Posterior vena cava (tissue), 2 donors: ENCODE measurements at regions not wholly inside any gene's neighbourhood (a gene's known extent, or its start where the extent isn't known, plus 50 kb on each side); places are given as distances from the start of the nearest gene placed in this dataset.

Experiments used
- DNase-seq: peaks from one replicate; pipeline ENCODE4 v3.0.0-alpha.2; 2020; ENCODE audit warnings: low spot score
- intact Hi-C, 2 donors: fragments of 100-400 bp; cut with DNase I; formaldehyde crosslinking; loops; one replicate each; pipeline versions ENCODE4 v1.14.1 to v1.14.2; 2022 to 2023
- donor health status: DM: yes; HTN: yes; CAD: no.
- donor health status: DM: yes; HTN: yes; CAD: no.

DNA sequence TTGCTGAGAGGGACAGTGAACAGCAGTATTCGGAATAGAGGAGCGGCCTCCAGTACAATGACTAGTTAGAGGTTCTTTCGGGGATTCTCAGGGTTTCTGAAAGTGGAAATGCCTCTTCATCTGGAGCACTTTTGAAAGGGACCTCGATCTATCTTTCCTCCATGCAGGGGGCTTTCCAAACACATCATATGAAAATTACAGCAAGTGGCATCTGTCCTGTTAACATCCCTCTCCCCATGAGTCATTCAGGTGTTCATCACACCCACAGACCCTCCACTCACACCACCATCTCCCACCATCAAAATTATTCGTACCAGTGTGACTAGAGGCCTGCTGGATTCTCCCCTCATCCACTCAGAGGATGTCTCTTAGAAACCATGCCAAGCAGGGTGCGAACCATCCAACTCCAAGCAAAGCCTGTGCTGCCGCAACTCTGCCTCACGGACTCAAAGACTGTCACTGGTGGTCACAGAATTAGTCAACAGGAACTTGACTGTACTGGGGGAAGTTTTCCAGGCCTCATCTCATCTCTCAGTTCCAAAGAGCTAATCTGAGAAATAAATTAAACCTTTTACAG is 211.1 kb downstream of the MRPL39 start:
- intact Hi-C loops = no loop called here
- no peak for DNase-seq

GRCh38 chr21:25391777-25392176 is 215.5 kb downstream of the MRPL39 start:
- intact Hi-C loops = no loop called here
- DNase-seq = no peak

DNA sequence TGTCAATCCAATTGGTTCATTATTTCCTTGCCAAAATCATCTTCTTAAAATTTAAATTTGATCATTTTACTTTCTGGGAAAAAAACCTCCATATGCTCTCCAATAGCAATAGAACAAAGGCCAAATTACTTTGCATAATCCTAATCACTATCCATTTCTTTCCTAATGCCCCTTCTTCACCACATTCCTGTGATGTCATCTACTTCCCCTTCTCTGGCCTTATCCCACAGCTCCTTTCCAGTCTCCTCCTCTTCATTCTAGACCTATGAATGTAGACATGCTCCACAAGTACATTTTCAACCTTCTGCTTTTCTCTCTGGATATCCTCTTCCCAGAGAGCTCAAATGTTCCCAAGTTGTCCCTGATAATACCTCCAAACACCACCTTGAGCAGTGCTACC is 216.6 kb downstream of the MRPL39 start:
- intact Hi-C loops = no loop called here

GRCh38 chr21:25387665-25388064 is 219.6 kb downstream of the MRPL39 start:
- DNase-seq = no peak
- intact Hi-C loops = no loop called here

More for the DNA sequence above, 216.6 kb downstream of the MRPL39 start:
- no peak for DNase-seq

DNA sequence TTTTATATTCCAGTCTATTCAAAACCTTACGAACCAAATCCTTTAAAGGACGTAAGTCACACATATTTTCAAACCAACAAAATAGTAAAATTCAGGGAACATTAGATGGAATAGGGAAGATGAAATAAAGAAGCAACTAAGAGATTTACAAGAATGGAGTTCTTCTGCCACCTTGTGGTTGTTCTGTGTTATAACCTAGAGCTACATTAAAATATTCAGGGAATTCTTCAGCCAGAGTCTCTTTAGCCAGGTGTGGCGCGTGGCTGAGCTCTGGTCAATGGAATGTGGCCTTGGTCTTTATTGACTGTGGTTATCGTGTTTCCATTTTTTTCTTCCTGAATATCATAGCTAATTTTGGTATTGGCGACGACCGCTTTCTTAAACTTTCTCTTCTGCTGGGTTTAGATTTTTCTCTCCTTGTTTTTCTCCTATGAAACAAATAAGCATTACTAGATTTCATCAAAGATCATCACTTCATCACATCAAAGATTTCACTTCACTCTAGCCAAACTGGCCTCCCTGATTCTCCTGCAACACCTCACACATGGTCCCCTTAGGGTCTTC is 221.3 kb downstream of the MRPL39 start:
- no peak for DNase-seq
- intact Hi-C loops = no loop called here

GRCh38 chr21:25385341-25385740 is 221.9 kb downstream of the MRPL39 start:
- no peak for DNase-seq
- intact Hi-C loops = no loop called here

DNA sequence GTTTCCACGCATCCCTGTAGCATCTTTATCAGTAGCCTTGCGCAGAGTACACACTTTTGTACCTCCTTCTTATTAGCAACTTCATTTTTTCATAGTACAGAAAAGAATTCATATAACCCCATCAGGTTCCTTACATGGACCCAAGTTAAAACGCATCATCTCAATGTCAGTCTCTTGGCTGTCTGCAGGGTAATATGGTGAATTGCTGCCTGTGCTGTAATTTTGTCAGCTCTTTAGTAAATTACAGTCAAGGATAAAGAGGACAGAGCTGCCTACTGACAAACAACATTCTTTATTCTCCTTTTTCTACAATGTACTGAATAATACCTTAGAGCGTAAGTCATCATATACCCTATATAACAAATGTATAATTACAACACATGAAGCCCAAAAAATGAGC is 222.5 kb downstream of the MRPL39 start:
- no peak for DNase-seq
- intact Hi-C loops = no loop called here

- no peak for DNase-seq
- intact Hi-C loops = no loop called here
These were observed 223.7 kb downstream of the MRPL39 start for GRCh38 chr21:25383545-25383944.

DNA sequence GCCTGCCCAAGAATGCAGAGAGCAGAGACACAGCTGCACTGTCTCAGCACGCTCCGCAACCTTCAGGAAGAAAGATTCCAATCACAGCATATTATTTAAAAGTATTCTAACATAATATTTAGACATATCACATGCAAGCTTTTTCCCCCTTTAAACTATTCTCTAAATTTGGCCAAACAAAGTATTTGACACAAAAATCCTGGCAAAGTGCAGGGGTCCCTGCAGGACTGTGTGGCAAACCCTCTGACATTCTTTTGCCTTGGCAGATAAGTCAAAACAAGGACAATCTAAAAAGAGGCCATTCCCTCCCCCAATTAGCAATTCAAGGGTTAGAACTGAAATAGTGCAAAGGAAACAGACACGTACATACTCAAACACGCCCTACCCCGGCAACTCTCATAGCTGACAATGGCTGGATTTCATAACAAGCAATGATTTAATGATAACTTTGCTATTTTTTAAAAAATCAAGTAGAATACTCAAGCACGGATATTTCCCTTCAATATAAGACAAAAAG is 225.3 kb downstream of the MRPL39 start:
- intact Hi-C loops = no loop called here
- DNase-seq = no peak

GRCh38 chr21:25375675-25376074 is 231.6 kb downstream of the MRPL39 start:
- intact Hi-C loops = no loop called here
- DNase-seq = no peak

DNA sequence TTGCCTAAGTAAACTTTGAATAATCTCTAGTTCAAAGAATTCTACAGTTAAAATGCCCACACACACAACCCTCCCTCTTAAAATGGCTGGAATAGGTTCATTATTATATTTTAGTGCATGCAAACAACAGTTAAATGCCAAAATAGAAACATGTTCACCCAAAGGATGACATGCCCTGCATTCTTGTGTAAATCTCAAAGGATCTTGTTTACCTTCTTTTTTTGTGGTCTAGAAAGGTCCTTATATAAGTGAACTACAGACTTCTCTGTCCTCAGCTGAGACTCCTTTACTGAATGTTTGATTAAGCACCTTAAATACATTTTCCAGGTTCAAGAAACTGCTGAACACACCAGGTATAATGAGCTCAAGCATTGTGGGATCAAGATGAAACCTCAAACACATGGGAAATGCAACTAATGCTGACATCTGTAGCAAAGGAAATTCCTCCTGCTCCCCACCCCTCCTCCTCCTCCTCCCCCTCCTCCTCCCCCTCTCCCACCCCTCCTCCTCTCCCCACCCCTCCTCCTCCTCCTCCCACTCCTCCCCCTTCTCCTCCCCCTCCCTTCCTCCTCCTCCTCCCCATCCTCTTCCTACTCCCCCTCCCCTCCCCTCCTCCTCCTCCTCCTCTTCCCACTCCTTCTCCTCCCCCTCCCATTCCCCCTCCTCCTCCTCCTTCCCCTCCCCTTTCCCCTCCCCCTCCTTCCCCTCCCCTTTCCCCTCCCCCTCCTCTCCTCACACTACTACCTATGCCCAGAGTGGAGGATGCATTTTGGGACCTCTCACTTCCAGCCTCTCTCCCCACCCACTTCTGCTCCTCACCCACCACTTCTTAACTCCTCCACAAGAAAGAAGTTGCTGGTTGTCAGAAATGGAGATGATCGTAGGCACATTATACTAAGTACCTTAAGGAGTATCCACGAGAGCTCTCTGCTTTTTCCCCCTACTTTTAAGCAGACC is 233.9 kb downstream of the MRPL39 start:
- DNase-seq = no peak
- intact Hi-C loops = no loop called here

DNA sequence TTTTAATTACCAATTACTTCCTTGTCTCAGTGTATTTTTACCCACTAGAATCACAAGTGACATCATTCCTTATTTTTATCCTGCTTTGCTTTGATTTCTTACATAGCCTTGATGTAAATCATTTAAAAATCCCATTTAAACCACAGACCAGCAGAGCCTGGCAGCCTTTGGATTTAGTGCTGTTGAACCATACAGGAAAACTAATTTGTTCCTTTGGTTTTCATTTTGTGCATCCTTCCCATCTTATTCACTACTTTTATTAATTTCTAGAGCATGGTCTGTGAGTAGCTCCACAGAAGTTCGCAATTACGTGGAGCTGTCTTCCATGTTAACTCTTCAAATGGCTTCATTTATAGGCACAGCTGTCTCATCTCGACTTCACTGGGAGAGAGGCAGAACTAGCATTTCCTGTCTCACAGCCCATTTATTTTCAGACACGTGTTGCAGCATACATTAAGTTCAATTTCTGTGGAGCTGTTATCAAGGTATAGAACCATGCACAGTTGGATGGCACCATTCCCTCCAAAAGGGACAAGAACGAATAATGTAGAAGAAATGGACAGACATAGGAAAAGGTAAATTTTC is 235.3 kb downstream of the MRPL39 start:
- intact Hi-C loops = no loop called here
- no peak for DNase-seq

DNA sequence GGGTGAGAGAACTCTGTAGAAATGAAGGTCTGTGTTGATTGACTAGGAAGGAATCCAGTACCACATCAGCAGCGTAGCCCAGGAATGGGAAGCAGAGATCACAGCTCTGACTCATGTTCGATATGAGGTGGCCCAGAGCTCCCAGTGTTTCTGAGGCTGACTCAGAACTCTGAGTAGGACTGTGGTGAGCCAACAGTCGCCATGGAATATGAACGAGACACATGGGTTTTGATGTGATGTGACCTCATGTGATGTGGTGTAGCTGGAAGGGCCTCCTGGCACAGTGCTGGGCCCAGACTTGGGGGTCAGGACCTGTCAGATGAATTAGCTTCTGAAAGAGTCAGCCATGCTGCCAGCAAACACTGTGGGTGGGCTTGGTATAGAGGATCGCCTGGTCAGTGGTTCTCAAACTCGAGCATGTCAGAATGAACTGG is 237.0 kb downstream of the MRPL39 start:
- DNase-seq = peak; percentile 73

DNA sequence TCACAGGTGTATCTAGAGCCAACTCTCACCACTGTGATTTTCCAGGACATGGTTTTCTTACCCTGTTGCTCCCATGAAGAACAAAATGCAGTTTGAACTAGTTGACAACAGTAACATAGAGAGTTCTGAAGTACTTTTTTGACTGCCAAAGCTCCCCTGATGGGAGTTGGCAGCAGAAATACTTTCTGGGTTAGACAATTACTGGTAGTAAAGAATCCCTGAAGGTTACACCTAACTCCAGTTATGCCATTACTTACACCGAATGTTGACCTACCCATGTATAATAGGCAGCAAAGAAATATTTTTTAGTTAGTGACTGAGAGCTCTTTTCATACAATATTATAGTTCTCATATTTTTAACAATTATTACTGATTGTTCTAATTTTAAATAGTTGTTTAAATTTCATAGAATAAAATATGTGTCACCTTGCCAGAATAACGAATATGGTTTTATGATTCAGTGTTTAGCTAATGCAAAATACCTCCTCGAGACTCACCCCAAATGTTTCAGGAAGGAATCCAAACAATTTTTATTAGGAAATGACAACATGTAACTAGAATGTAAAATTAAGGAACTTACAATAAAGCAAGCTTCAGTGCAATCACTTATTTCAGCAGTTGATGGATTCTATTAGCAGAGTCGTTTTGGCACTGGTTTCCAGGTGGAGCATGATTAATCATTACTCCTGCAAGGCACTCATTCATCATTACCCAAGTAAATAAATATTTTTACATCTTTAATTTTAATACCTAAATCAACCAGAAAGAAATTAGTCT is 237.6 kb downstream of the MRPL39 start:
- intact Hi-C loops = no loop called here
- no peak for DNase-seq

More for the DNA sequence above, 237.0 kb downstream of the MRPL39 start:
- intact Hi-C loops = no loop called here

- DNase-seq = no peak
- intact Hi-C loops = no loop called here
These were observed 238.8 kb downstream of the MRPL39 start for GRCh38 chr21:25368531-25368930.

DNA sequence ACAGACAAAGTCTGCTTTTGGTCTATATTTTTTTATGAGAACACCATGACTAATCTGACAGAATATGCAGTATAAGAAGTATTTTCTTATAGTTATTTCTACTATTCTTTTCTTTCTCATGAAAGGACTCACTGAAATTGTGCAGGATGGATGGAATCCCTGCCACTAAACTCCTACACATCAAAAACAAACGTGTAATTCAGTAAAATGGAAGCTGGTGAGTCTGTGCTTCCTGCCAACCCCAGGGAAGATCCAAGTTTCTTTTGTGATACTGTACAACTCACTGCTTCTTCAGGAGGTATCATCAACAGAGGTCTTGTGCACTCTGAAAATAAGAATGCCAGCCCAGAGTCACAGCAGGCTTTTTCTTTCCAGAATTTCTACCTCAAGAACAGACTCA is 241.2 kb downstream of the MRPL39 start:
- no peak for DNase-seq
- intact Hi-C loops = no loop called here

- intact Hi-C loops = no loop called here
- DNase-seq = no peak
These were observed 244.7 kb downstream of the MRPL39 start for GRCh38 chr21:25362375-25363267.

- peak; percentile 69 for DNase-seq
- intact Hi-C loops = no loop called here
These were observed 245.5 kb downstream of the MRPL39 start for GRCh38 chr21:25361765-25362164.
